T-helper 17 cell (primary cell): ENCODE measurements at regions not wholly inside any gene's neighbourhood (a gene's known extent, or its start where the extent isn't known, plus 50 kb on each side); places are given as distances from the start of the nearest gene placed in this dataset.
"Not testable (repeated sequence)": the region's sequence is repeated elsewhere in the genome, so short reads cannot be mapped to it uniquely, and the experiment has no call there.

Experiments
- ATAC-seq: fragments of 150-1000 bp; cut with Tn5 transposase; 2 replicates; pipeline ENCODE4 v1.10.0; 2021; ENCODE audit warnings: mild to moderate bottlenecking, moderate library complexity
- DNase-seq, 3 donors: peaks; one replicate each; pipeline versions ENCODE4 v3.0.0 to v3.0.0-alpha.2; 2020 to 2021
- H3K9me3 ChIP-seq: one replicate; pipeline ENCODE4 v1.7.0; 2013; ENCODE audit warnings: low read length, mild to moderate bottlenecking; ENCODE audit not compliant: control insufficient read depth, poor library complexity, severe bottlenecking
- H3K27ac Mint-ChIP-seq: one replicate; pipeline ENCODE4 v1.8.0; 2022; ENCODE audit warnings: mild to moderate bottlenecking, moderate library complexity, mixed read lengths
- H3K27me3 Mint-ChIP-seq: one replicate; pipeline ENCODE4 v1.8.0; 2022; ENCODE audit warnings: mixed read lengths
- H3K36me3 Mint-ChIP-seq: one replicate; pipeline ENCODE4 v1.8.0; 2022; ENCODE audit warnings: low read depth, mixed read lengths
- H3K4me1 Mint-ChIP-seq: one replicate; pipeline ENCODE4 v1.8.0; 2022; ENCODE audit warnings: mild to moderate bottlenecking, mixed read lengths
- H3K4me3 Mint-ChIP-seq: one replicate; pipeline ENCODE4 v1.8.0; 2022; ENCODE audit warnings: mild to moderate bottlenecking, moderate library complexity, mixed read lengths

- no peak overlapping the region for H3K27ac Mint-ChIP-seq
- peaks cover 38% of the 10 kb centered on the region for H3K4me1 Mint-ChIP-seq
- H3K4me3 Mint-ChIP-seq: no peak overlapping the region
- no peaks in the 10 kb centered on the region for H3K36me3 Mint-ChIP-seq
- H3K9me3 ChIP-seq: no peaks in the 10 kb centered on the region
- DNase-seq (no peak), ATAC-seq (no peak)
- no peaks in the 10 kb centered on the region for H3K27me3 Mint-ChIP-seq
Observed at GRCh38 chr14:34053666-34054065, 102.8 kb upstream of the EGLN3 start.

GRCh38 chr14:34052658-34053014 lies 101.8 kb upstream of the EGLN3 start:
- no peaks in the 10 kb centered on the region for H3K27me3 Mint-ChIP-seq
- peaks cover 38% of the 10 kb centered on the region for H3K4me1 Mint-ChIP-seq
- DNase-seq (no peak), ATAC-seq (no peak)
- no peaks in the 10 kb centered on the region for H3K9me3 ChIP-seq
- H3K4me3 Mint-ChIP-seq: peak overlapping the region; percentile 58
- peak overlapping the region; percentile 39 for H3K27ac Mint-ChIP-seq
- H3K36me3 Mint-ChIP-seq: no peaks in the 10 kb centered on the region

DNA sequence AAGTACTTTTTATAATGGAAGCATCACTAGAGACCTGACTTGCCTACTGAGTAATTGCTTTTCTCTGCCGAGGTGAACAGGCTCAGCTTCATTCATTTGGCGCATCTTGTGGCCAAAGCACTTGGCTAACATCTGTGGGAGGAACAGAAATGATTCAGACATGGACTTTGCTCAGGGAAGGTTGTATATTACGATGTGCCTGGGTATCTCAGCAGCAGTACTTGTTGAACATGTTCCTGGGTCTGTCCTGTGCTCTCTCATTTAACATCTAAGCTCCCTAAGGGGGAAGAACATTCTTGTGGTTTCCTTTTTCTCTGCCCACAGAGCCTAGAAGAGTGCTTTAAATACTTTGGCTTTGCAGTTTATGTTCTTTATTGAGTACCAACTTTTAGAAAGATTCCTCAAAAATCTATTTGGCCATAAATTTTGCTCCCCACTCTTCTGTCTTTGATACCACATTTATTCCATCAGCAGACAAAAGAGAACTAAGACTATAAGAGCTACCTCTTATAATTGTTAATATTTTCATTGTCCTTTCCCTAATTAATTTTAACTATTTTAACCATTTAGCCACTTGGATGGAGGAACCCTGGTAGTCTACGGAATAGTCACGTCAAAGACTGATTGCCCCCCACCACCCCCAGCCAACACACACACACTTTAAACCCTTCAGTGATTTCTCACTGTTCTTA lies 101.2 kb upstream of the EGLN3 start:
- peak overlapping the region; percentile 58 for H3K4me3 Mint-ChIP-seq
- no peaks in the 10 kb centered on the region for H3K36me3 Mint-ChIP-seq
- no peaks in the 10 kb centered on the region for H3K9me3 ChIP-seq
- peak overlapping the region; percentile 39 for H3K27ac Mint-ChIP-seq
- ATAC-seq (no peak), DNase-seq (no peak)
- H3K27me3 Mint-ChIP-seq: no peaks in the 10 kb centered on the region
- peaks cover 39% of the 10 kb centered on the region for H3K4me1 Mint-ChIP-seq

DNA sequence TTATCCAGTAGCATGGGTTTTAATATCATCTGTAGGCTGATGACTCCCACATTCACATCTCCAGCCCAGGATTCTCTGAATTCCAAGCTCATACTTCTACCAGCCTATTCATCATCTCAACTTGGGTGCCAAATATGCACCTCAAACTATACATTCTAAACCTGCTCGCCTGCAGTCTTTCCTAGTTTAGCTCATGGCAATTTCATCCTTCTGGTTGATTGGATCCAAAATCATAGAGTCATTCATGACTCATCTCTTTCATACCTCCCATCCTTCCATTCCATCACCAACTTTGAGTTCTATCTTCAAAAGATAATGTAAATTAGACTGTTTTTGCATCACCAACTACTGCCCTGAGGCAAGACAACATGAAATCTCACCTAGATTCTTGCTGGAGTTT lies 99.7 kb upstream of the EGLN3 start:
- H3K27ac Mint-ChIP-seq: no peak overlapping the region
- no peaks in the 10 kb centered on the region for H3K27me3 Mint-ChIP-seq
- no peak for ATAC-seq
- no peaks in the 10 kb centered on the region for H3K36me3 Mint-ChIP-seq
- peaks cover 50% of the 10 kb centered on the region for H3K4me1 Mint-ChIP-seq
- H3K9me3 ChIP-seq: no peaks in the 10 kb centered on the region
- no peak overlapping the region for H3K4me3 Mint-ChIP-seq
- no peak for DNase-seq

- peaks cover 50% of the 10 kb centered on the region for H3K4me1 Mint-ChIP-seq
Observed at GRCh38 chr14:34049790-34050189, 98.9 kb upstream of the EGLN3 start.

DNA sequence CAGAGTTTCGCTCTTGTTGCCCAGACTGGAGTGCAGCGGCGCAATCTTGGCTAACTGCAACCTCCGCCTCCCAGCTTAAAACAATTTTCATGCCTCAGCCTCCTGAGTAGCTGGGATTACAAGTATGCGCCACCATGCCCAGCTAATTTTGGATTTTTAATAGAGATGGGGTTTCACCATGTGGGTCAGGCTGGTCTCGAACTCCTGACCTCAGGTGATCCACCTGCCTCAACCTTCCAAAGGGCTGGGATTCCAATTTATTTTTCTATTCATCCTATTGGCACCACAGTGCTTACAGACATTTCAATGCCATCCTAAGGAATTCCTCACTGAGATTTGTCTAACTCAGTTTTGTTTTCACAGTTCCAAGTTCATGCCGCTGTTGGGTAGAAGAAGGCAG lies 98.3 kb upstream of the EGLN3 start:
- ATAC-seq, DNase-seq, H3K36me3 Mint-ChIP-seq, H3K27me3 Mint-ChIP-seq, H3K9me3 ChIP-seq, H3K4me3 Mint-ChIP-seq, H3K27ac Mint-ChIP-seq: not testable (repeated sequence)
- H3K4me1 Mint-ChIP-seq: peaks cover 56% of the 10 kb centered on the region

More at GRCh38 chr14:34049790-34050189, 98.9 kb upstream of the EGLN3 start:
- Mint-ChIP-seq H3K4me3 (peak overlapping the region; percentile 65), H3K27ac (no peak overlapping the region), H3K36me3 (no peaks in the 10 kb centered on the region), H3K27me3 (no peaks in the 10 kb centered on the region)
- no peak for DNase-seq
- H3K9me3 ChIP-seq: no peaks in the 10 kb centered on the region
- no peak for ATAC-seq

- H3K27me3 Mint-ChIP-seq: no peaks in the 10 kb centered on the region
- peak overlapping the region; percentile 19 for H3K27ac Mint-ChIP-seq
- ATAC-seq (no peak), DNase-seq (no peak)
- H3K4me1 Mint-ChIP-seq: peaks cover 63% of the 10 kb centered on the region
- peak overlapping the region; percentile 58 for H3K4me3 Mint-ChIP-seq
- no peaks in the 10 kb centered on the region for H3K36me3 Mint-ChIP-seq
- no peaks in the 10 kb centered on the region for H3K9me3 ChIP-seq
Observed at GRCh38 chr14:34046799-34047520, 96.1 kb upstream of the EGLN3 start.

DNA sequence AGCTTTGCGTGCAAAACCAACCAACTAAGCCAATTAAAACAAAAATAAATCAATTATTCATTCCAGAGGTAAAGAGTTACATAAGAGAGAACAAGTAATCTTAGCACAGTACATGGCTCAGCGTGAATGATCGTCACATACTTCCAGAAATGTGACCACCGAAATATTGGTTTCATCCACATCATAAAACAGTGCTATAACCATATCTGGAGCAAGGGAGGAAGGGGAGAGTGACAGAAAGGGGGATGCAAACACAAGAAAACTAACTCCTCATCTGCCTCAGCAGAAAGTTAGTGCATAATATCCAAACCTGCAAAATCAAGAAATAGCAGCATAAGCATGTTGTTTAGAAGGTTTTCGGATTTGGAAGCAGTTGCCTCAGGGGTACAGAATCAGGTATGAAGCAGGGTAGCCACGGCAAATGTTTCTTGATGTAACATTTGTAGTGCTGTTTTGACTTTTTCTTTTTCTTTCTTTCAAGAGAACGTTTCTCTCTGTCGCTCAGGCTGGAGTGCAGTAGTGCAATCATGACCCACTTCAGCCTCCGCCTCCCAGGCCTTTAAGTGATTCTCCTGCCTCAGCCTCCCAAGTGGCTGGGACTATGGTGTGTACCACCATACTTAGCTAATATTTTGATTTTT lies 93.9 kb upstream of the EGLN3 start:
- Mint-ChIP-seq H3K36me3 (no peaks in the 10 kb centered on the region), H3K4me1 (peaks cover 55% of the 10 kb centered on the region), H3K27me3 (no peaks in the 10 kb centered on the region), H3K27ac (no peak overlapping the region), H3K4me3 (peak overlapping the region; percentile 12)
- H3K9me3 ChIP-seq: no peaks in the 10 kb centered on the region
- DNase-seq (no peak), ATAC-seq (no peak)

GRCh38 chr14:34044373-34044637 lies 93.4 kb upstream of the EGLN3 start:
- H3K9me3 ChIP-seq: no peaks in the 10 kb centered on the region
- Mint-ChIP-seq H3K27ac (peak overlapping the region; percentile 82), H3K4me3 (peak overlapping the region; percentile 68), H3K36me3 (no peaks in the 10 kb centered on the region), H3K4me1 (peaks cover 50% of the 10 kb centered on the region), H3K27me3 (no peaks in the 10 kb centered on the region)
- ATAC-seq (no peak), DNase-seq (no peak)

DNA sequence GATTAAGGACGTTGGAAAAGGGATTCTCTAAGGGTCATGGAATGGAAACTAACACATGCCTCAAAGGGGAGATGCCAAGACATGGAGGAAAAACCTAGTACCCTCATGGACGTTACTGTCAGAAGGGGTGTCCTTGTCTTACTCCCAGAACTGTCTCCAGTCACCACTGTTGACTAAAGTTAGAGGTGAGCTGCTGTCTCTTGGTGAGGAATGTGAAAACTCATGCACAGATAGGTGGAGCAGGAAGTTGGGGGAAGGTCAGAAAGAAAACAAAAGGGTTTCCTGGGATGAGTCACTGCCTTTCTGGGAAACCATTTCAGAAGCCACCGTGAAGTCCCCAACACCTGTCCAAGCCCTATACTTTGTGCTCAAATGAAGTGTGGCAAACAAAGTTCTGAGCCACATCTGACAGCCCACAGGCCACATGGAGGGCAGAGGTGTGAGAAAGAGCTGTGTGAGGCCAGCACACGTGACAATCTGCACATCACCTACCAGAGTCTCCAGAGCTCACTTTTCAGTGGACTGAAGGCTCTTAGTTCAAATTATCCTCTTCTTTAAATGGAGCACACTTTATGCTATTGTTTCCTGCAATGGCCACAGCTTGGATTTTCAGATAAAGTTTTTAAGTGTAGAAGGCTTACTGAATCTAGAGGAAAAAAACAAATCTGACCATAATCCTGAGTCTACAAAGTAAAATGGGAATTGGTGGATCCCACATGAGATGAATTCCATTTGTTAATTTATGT lies 92.9 kb upstream of the EGLN3 start:
- no peaks in the 10 kb centered on the region for H3K9me3 ChIP-seq
- Mint-ChIP-seq H3K27ac (peak overlapping the region; percentile 82), H3K36me3 (no peaks in the 10 kb centered on the region), H3K4me3 (peak overlapping the region; percentile 68), H3K27me3 (no peaks in the 10 kb centered on the region), H3K4me1 (peaks cover 49% of the 10 kb centered on the region)
- DNase-seq (peak in 2 of 3 donors; percentile 22 to 31), ATAC-seq (peak; percentile 96)

DNA sequence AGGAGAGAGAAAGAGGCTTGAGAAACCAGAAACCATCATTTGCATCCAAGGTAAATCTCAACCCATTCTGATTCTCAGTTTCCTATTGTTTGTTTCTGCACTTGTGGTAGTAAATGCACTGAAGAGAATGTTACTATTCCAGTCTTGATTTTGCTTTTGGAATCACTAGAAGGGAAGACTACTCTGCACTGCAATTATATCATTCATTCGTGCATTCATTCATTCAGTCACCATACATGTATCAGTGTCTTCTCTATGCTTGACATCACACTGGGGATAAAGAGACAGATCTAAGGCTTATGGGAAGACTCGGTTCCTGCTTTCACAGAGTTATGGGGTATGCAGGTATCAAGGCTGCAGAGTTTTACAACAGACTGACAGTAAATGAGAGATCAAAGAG lies 90.3 kb upstream of the EGLN3 start:
- ATAC-seq (no peak), DNase-seq (no peak)
- Mint-ChIP-seq H3K27ac (no peak overlapping the region), H3K36me3 (no peaks in the 10 kb centered on the region), H3K27me3 (no peaks in the 10 kb centered on the region), H3K4me1 (peaks cover 40% of the 10 kb centered on the region), H3K4me3 (no peak overlapping the region)
- H3K9me3 ChIP-seq: no peaks in the 10 kb centered on the region

- H3K9me3 ChIP-seq: no peaks in the 10 kb centered on the region
- Mint-ChIP-seq H3K4me1 (peaks cover 40% of the 10 kb centered on the region), H3K4me3 (no peak overlapping the region), H3K27ac (no peak overlapping the region), H3K36me3 (no peaks in the 10 kb centered on the region), H3K27me3 (no peaks in the 10 kb centered on the region)
- no peak for DNase-seq
- ATAC-seq: no peak
Observed at GRCh38 chr14:34040766-34041165, 89.9 kb upstream of the EGLN3 start.

DNA sequence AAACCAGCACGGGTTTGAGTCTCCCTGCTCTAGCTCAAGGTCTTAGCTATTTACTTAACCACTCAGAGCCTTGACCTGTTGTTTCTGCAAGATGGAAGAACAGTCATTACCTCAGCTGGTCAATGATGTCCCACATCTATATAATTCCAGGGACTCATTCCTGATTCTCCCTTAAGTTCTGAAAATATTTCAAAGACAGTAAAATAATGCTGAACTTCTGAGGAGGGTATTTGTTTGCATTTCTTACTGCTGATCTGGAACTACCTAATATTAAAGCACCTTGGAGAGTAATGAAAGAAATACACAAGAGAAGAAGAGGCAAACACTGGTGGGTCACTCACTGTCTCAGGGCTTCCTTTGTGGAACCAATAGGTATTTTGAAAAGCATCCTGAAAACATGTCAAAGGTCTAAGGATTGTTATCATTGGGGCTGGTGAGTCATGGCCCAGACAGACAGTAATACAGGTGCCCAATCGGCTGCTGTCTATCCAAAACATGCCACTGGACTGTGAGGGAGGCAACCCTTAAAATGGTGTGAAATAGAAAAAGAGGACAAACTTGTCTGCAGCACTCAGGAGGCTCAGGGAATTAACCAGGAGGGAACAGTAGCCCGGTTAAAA lies 88.7 kb upstream of the EGLN3 start:
- H3K27ac Mint-ChIP-seq: no peak overlapping the region
- no peaks in the 10 kb centered on the region for H3K9me3 ChIP-seq
- no peak overlapping the region for H3K4me3 Mint-ChIP-seq
- DNase-seq: no peak
- H3K27me3 Mint-ChIP-seq: no peaks in the 10 kb centered on the region
- peaks cover 33% of the 10 kb centered on the region for H3K4me1 Mint-ChIP-seq
- no peak for ATAC-seq
- H3K36me3 Mint-ChIP-seq: no peaks in the 10 kb centered on the region
